ENCODE measurements at regions not wholly inside any gene's neighbourhood (a gene's known extent, or its start where the extent isn't known, plus 50 kb on each side); places are given as distances from the start of the nearest gene placed in this dataset.

DNA sequence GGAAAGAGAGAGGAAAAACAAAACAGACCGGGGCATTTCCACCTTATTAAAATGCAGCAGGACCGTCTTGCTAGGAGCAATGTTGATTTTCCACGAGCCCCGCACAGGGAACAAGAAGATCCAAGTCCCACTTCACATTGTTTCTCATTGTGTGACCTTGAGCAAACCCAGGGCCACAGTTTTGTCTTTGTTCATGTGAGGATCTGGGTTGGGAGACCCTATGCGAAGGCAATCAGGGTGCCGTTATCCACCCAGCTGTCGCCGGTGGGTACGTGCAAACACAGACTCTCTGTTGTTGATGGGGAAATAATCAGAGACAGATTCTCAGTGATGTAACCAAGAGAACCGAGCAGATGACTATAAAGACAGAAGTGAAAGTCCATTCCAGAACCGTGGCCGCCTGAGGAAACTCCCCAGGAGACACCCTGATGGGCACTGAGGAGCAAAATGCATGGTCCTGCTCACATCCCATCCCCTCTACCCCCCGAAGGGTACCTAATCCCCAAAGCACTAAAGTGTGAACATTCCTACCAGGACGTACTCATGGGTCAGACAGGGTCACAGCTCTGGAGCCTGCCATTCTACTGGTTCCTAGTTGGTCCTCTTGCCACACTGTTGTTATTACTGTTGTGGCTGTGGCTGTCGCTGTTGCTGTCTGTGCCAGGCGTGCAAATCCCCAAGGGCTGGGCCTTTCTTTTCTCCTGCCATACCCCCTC, 102.7 kb upstream of the RBPJ start:
- H3K27me3 ChIP-seq (ENCODE audit: insufficient read depth, low read depth) = no peaks in the 10 kb centered on the region
- H3K4me3 ChIP-seq (IDR thresholded peaks at IDR 0.05; ENCODE audit: insufficient read depth, low read depth, low read length) = no peak overlapping the region
- H3K4me2 ChIP-seq = no peak overlapping the region
- H3K9ac ChIP-seq = no peak overlapping the region
- no peaks in the 10 kb centered on the region for H3K79me2 ChIP-seq (ENCODE audit: insufficient read depth, low read depth)
- no peak overlapping the region for H3K27ac ChIP-seq
- H2AFZ ChIP-seq (ENCODE audit: low read depth) = no peak overlapping the region
- TF ChIP-seq, protein P1, sequence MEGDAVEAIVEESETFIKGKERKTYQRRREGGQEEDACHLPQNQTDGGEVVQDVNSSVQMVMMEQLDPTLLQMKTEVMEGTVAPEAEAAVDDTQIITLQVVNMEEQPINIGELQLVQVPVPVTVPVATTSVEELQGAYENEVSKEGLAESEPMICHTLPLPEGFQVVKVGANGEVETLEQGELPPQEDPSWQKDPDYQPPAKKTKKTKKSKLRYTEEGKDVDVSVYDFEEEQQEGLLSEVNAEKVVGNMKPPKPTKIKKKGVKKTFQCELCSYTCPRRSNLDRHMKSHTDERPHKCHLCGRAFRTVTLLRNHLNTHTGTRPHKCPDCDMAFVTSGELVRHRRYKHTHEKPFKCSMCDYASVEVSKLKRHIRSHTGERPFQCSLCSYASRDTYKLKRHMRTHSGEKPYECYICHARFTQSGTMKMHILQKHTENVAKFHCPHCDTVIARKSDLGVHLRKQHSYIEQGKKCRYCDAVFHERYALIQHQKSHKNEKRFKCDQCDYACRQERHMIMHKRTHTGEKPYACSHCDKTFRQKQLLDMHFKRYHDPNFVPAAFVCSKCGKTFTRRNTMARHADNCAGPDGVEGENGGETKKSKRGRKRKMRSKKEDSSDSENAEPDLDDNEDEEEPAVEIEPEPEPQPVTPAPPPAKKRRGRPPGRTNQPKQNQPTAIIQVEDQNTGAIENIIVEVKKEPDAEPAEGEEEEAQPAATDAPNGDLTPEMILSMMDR (conservative IDR thresholded peaks at IDR 0.05; ENCODE audit: low read depth, low read length) = no peak
- H4K20me1 ChIP-seq (ENCODE audit: insufficient read depth) = no peaks in the 10 kb centered on the region
- no peaks in the 10 kb centered on the region for H3K4me1 ChIP-seq (ENCODE audit: low read depth, poor library complexity, severe bottlenecking)
- no peaks in the 10 kb centered on the region for H3K36me3 ChIP-seq (ENCODE audit: insufficient read depth)

DNA sequence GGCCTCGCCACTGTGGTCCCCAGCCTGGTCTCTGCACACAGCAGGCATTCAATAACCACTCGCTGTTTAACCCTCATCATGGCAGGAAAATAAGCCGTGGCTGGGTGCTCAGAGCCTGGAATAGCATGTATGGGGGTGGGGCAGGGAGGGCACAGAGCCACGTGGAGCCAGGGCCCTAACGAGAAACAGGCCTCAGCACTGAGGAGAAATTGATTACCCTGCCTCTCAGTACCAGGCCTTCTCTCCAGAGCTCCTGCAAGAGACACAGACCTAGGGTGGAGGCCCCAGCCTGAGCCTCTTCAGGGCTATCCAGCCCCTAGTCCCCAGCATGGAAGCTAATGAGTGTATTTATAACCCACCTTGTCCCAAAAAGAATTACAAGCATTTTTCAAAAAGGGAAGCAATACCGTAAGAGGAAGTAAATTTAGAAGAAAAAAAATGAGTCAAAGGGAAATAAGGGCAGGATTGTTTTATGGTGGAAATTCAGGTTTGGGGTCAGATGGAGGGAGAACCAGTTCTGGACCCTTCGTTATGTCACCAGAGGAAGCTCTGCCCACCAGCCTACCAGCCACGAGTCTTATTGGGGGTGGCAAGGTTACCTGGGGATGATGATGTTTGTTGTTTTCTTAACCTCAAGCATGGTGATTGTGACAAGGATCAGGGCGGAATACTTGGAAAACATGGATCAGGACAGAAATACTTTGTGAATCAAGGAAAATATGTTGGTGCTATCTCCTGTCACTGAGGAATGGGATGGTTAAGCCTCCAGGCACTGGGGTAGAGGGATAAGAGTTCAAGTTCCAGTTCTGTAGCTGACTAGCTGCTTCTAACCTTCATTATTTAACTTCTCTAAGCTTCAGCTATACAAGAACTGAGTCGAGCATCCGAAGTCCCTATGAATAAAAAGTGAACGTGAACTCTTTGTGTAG, 101.9 kb upstream of the RBPJ start:
- H3K4me3 ChIP-seq (IDR thresholded peaks at IDR 0.05; ENCODE audit: insufficient read depth, low read depth, low read length) = no peak overlapping the region
- H3K9ac ChIP-seq = no peak overlapping the region
- H3K27me3 ChIP-seq (ENCODE audit: insufficient read depth, low read depth) = no peaks in the 10 kb centered on the region
- H3K79me2 ChIP-seq (ENCODE audit: insufficient read depth, low read depth) = no peaks in the 10 kb centered on the region
- no peaks in the 10 kb centered on the region for H3K36me3 ChIP-seq (ENCODE audit: insufficient read depth)
- H3K4me1 ChIP-seq (ENCODE audit: low read depth, poor library complexity, severe bottlenecking) = no peaks in the 10 kb centered on the region
- H3K4me2 ChIP-seq = no peak overlapping the region
- no peak overlapping the region for H2AFZ ChIP-seq (ENCODE audit: low read depth)
- TF ChIP-seq, protein P1 (conservative IDR thresholded peaks at IDR 0.05; ENCODE audit: low read depth, low read length) = no peak
- no peak overlapping the region for H3K27ac ChIP-seq
- no peaks in the 10 kb centered on the region for H4K20me1 ChIP-seq (ENCODE audit: insufficient read depth)

DNA sequence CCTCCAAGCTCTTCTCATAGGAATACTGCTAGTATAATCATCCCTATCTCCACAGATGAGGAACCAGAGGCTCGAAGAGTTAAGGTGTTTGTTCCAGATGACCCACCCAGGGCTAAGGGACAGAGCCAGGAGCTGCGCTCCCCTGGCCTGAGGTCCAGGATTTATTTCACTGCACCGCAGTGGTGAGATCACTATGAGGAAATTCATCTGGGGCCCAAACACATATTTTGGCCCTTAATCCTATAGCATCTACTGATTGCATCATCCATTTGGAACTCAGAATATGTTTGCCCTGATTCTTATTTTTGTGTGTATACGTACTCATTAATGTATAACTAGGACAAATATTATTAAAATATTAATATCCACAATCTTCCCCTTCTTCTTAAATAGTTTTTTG, 100.1 kb upstream of the RBPJ start:
- no peaks in the 10 kb centered on the region for H3K27me3 ChIP-seq (ENCODE audit: insufficient read depth, low read depth)
- no peak overlapping the region for H3K4me2 ChIP-seq

DNA sequence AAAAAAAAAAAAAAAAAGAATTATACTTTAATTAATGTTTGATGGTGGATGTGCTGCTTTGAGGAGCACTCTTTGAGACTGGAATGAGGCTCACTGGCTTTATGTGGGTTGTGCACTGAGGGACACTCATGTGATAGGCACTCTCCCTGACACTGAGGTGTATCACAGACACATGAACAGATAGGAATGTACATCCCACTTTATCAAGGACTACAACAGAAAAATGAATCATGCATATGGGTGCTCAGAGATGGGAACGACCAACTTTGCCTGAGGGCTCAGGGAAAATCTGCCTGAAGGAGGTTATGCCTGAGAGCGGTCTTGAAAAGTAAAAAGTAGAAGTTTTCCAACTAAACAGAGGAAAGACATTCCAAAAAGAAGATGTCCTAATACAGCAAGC, 97.7 kb upstream of the RBPJ start:
- no peak overlapping the region for H3K4me2 ChIP-seq
- no peaks in the 10 kb centered on the region for H3K36me3 ChIP-seq (ENCODE audit: insufficient read depth)
- TF ChIP-seq, protein P1 (conservative IDR thresholded peaks at IDR 0.05; ENCODE audit: low read depth, low read length) = no peak
- no peak overlapping the region for H2AFZ ChIP-seq (ENCODE audit: low read depth)
- H3K27me3 ChIP-seq (ENCODE audit: insufficient read depth, low read depth) = no peaks in the 10 kb centered on the region
- H3K9ac ChIP-seq = no peak overlapping the region
- no peaks in the 10 kb centered on the region for H3K4me1 ChIP-seq (ENCODE audit: low read depth, poor library complexity, severe bottlenecking)
- no peak overlapping the region for H3K27ac ChIP-seq
- no peaks in the 10 kb centered on the region for H3K79me2 ChIP-seq (ENCODE audit: insufficient read depth, low read depth)
- no peaks in the 10 kb centered on the region for H4K20me1 ChIP-seq (ENCODE audit: insufficient read depth)
- no peak overlapping the region for H3K4me3 ChIP-seq (IDR thresholded peaks at IDR 0.05; ENCODE audit: insufficient read depth, low read depth, low read length)

More for the DNA sequence above, 100.1 kb upstream of the RBPJ start:
- Histone ChIP-seq H3K36me3 (ENCODE audit: insufficient read depth) (no peaks in the 10 kb centered on the region), H4K20me1 (ENCODE audit: insufficient read depth) (no peaks in the 10 kb centered on the region), H3K4me1 (ENCODE audit: low read depth, poor library complexity, severe bottlenecking) (no peaks in the 10 kb centered on the region), H3K79me2 (ENCODE audit: insufficient read depth, low read depth) (no peaks in the 10 kb centered on the region), H2AFZ (ENCODE audit: low read depth) (no peak overlapping the region), H3K4me3 (IDR thresholded peaks at IDR 0.05; ENCODE audit: insufficient read depth, low read depth, low read length) (no peak overlapping the region), H3K27ac (no peak overlapping the region), H3K9ac (no peak overlapping the region)
- TF ChIP-seq, protein P1 (conservative IDR thresholded peaks at IDR 0.05; ENCODE audit: low read depth, low read length) = no peak

Measured in KMS-11 (cell line).